C4-2B (cell line): ENCODE measurements at regions not wholly inside any gene's neighbourhood (a gene's known extent, or its start where the extent isn't known, plus 50 kb on each side); places are given as distances from the start of the nearest gene placed in this dataset.
A peak's percentile ranks its signal among the peaks of the same experiment; 100 is the strongest.

Experiments
- ZFX ChIP-seq: fragments of 450-650 bp; IDR thresholded peaks from 2 replicates; pipeline ENCODE4 v1.6.1; 2017
- TF ChIP-seq, protein P1 (sequence below): fragments of 450-650 bp; conservative IDR thresholded peaks from 2 replicates; pipeline ENCODE4 v1.5.1; 2017; ENCODE audit warnings: mild to moderate bottlenecking

DNA sequence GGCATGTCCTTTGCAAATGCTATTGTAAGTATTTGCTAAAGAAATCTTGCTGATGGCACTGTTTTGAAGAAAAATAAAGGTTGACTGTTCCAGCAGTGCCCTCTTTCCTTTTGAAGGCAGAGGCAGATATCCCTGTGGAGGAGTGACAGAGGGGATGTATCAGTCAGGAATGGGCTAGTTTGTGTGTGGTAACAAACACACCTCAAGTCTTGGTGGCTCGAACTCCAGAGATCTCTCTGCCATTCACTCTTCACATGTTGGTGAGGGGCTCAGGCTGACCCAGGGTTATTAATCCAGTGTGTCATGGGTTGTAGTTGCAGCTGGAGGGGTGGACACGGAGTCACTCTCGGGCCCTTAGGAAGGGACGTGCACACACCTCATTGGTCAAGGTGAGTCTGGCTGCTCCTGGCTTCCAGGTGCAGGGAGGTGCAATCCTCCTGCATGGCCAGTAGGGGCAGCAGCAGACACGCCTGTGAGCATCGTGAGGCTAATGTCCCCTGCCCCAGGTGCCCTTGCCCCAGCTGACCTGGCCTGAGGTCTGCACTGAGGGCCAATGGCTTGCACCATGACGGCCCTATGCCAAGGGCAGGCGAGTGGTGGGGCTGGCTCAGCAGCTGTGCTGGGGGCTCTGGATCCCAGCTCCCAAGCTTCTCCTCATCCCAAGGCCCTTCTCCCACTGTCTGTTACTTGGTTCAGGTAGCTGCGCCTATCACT, 146.5 kb downstream of the ASB1 start:
- TF ChIP-seq, protein P1, sequence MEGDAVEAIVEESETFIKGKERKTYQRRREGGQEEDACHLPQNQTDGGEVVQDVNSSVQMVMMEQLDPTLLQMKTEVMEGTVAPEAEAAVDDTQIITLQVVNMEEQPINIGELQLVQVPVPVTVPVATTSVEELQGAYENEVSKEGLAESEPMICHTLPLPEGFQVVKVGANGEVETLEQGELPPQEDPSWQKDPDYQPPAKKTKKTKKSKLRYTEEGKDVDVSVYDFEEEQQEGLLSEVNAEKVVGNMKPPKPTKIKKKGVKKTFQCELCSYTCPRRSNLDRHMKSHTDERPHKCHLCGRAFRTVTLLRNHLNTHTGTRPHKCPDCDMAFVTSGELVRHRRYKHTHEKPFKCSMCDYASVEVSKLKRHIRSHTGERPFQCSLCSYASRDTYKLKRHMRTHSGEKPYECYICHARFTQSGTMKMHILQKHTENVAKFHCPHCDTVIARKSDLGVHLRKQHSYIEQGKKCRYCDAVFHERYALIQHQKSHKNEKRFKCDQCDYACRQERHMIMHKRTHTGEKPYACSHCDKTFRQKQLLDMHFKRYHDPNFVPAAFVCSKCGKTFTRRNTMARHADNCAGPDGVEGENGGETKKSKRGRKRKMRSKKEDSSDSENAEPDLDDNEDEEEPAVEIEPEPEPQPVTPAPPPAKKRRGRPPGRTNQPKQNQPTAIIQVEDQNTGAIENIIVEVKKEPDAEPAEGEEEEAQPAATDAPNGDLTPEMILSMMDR, result peak; percentile 82
- no peak for TF ChIP-seq ZFX
